Osteocyte (in vitro differentiated cells): ENCODE measurements at regions not wholly inside any gene's neighbourhood (a gene's known extent, or its start where the extent isn't known, plus 50 kb on each side); places are given as distances from the start of the nearest gene placed in this dataset.

Source experiments
- DNase-seq: peaks from one replicate; pipeline ENCODE4 v3.0.0; 2021; ENCODE audit warnings: mixed read lengths; ENCODE audit not compliant: unreplicated experiment; ENCODE audit errors: extremely low spot score
- H3K27ac Mint-ChIP-seq: one replicate; pipeline ENCODE4 v1.8.0; 2021; ENCODE audit warnings: mild to moderate bottlenecking, mixed read lengths; ENCODE audit not compliant: unreplicated experiment
- H3K27me3 Mint-ChIP-seq: one replicate; pipeline ENCODE4 v1.8.0; 2021; ENCODE audit warnings: mixed read lengths; ENCODE audit not compliant: unreplicated experiment
- H3K36me3 Mint-ChIP-seq: one replicate; pipeline ENCODE4 v1.8.0; 2021; ENCODE audit warnings: mixed read lengths; ENCODE audit not compliant: unreplicated experiment
- H3K4me1 Mint-ChIP-seq: one replicate; pipeline ENCODE4 v1.8.0; 2021; ENCODE audit warnings: mixed read lengths; ENCODE audit not compliant: unreplicated experiment
- H3K4me3 Mint-ChIP-seq: one replicate; pipeline ENCODE4 v1.8.0; 2021; ENCODE audit warnings: mild to moderate bottlenecking, moderate library complexity, mixed read lengths; ENCODE audit not compliant: unreplicated experiment
- H3K9me3 Mint-ChIP-seq: one replicate; pipeline ENCODE4 v1.8.0; 2021; ENCODE audit warnings: mixed read lengths; ENCODE audit not compliant: unreplicated experiment
- TF ChIP-seq, protein P1 (sequence below): fragments of 200-600 bp; sonication (generic); IDR thresholded peaks from 2 replicates; pipeline ENCODE4 v1.5.0; 2021; ENCODE audit warnings: antibody characterized with exemption, mild to moderate bottlenecking, moderate library complexity

DNA sequence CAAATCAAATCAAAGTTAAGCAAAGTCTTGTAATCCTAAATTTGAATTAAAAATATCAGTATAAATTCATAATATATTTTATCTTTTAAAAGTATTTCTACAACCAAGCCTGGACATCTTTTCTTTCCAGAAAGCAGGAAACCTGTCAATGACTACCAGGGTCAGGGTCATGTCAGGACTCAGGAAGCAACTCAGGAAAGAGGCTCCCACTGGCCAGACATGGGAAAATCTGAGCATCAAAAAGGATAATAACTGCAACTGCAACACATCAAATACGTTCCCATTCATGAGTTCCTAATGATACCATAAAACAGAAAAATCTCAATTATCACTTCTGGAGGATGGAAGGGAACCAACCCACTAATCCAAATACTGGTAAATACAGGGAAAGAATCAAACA, 76.0 kb upstream of the GALNT18 start:
- Mint-ChIP-seq H3K36me3 (no peaks in the 10 kb centered on the region), H3K4me1 (peaks cover 2% of the 10 kb centered on the region), H3K27ac (no peak overlapping the region), H3K9me3 (peaks cover 3% of the 10 kb centered on the region), H3K4me3 (no peak overlapping the region), H3K27me3 (peaks cover 49% of the 10 kb centered on the region)
- TF ChIP-seq, protein P1, sequence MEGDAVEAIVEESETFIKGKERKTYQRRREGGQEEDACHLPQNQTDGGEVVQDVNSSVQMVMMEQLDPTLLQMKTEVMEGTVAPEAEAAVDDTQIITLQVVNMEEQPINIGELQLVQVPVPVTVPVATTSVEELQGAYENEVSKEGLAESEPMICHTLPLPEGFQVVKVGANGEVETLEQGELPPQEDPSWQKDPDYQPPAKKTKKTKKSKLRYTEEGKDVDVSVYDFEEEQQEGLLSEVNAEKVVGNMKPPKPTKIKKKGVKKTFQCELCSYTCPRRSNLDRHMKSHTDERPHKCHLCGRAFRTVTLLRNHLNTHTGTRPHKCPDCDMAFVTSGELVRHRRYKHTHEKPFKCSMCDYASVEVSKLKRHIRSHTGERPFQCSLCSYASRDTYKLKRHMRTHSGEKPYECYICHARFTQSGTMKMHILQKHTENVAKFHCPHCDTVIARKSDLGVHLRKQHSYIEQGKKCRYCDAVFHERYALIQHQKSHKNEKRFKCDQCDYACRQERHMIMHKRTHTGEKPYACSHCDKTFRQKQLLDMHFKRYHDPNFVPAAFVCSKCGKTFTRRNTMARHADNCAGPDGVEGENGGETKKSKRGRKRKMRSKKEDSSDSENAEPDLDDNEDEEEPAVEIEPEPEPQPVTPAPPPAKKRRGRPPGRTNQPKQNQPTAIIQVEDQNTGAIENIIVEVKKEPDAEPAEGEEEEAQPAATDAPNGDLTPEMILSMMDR, result no peak
- no peak for DNase-seq

DNA sequence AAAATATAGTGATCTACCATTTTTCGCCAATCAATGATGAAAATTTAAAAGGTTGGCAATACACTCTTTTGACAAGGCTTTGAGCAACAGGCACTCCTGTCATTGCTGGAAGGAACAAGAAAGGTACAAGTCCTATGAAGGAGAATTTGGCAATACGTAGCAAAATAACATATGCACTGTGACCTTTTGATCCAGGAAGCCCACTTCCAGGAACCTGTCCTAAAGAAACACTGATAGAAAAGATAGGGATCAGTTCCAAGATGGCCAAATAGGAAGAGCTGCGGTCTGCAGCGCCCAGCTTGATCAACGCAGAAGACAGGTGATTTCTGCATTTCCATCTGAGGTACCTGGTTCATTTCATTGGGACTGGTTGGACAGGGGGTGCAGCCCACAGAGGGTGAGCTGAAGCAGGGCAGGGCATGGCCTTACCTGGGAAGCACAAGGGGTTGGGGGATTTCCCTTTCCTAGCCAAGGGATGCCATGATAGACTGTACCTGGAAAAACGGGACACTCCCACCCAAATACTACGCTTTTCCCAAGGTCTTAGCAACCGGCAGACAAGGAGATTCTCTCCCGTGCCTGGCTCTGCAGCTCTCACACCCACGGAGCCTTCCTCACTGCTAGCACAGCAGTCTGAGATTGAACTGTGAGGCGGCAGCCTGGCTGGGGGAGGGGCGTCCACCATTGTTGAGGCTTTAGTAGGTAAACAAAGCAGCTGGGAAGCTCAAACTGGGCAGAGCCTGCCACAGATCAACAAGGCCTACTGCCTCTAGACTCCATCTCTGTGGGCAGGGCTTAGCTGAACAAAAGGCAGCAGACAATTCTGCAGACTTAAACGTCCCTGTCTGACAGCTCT, 69.7 kb upstream of the GALNT18 start:
- no peak for DNase-seq
- H3K27ac Mint-ChIP-seq, result no peak overlapping the region
- H3K4me3 Mint-ChIP-seq, result no peak overlapping the region
- H3K27me3 Mint-ChIP-seq, result peaks cover 60% of the 10 kb centered on the region
- H3K36me3 Mint-ChIP-seq, result no peaks in the 10 kb centered on the region
- TF ChIP-seq, protein P1, result no peak
- H3K9me3 Mint-ChIP-seq, result peaks cover 9% of the 10 kb centered on the region
- H3K4me1 Mint-ChIP-seq, result no peaks in the 10 kb centered on the region

DNA sequence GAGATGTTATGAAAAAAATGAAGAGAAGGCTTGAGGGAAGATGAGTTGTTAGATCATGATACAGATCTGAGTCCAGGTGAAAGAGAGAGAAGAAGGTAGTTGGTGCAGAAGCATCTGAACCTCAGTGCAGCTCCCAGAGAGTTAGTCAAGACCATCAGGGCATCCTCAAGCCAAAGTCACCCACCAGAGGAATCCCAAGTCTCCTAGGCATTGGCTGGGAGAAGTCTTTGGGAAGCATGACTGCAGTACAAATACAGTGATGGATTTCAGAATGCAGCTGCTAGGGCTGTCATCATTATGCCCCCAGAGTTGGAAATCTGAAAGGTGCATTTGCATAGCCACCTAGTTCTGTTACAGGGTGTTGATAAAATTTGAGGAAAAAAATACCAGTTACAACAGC, 59.7 kb upstream of the GALNT18 start:
- Mint-ChIP-seq H3K27me3 (peaks cover 70% of the 10 kb centered on the region), H3K4me1 (no peaks in the 10 kb centered on the region), H3K27ac (no peak overlapping the region), H3K4me3 (no peak overlapping the region), H3K9me3 (peaks cover 5% of the 10 kb centered on the region), H3K36me3 (no peaks in the 10 kb centered on the region)
- no peak for DNase-seq
- TF ChIP-seq, protein P1, result no peak

DNA sequence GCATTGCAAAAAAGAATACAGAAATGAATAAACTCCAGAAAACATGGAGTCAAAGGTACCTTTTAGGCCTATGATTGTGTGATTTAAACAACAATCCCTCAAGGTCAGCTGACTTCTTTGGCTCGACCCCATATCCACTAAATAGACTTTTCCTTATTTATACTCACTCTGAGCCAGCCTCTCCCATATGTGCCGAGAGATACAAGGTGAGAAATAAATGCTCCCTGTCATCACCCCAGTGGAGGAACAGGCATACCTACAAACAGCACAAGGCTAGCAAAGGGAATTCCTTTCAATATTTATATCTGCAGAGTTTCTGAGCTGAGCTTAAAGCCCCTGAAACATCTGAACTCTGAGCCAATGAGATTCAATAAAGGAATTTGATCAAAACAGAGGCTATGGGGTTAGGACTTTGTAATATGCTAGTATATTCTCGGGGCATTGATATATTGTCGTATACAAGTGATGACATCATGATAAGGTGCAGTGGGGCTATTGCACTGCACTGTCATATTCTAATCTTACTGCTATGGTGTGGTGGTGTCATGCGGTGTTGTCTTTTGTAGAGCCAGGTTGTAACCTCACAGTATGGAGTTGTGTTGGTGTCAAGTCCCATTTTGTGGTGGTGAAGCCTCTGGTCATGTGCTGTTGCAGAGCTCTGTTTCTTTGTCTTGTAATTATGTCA, 56.0 kb upstream of the GALNT18 start:
- no peaks in the 10 kb centered on the region for H3K9me3 Mint-ChIP-seq
- H3K4me3 Mint-ChIP-seq, result no peak overlapping the region
- no peak overlapping the region for H3K27ac Mint-ChIP-seq
- H3K4me1 Mint-ChIP-seq, result no peaks in the 10 kb centered on the region
- TF ChIP-seq, protein P1, result no peak
- H3K36me3 Mint-ChIP-seq, result no peaks in the 10 kb centered on the region
- H3K27me3 Mint-ChIP-seq, result peaks cover 59% of the 10 kb centered on the region
- DNase-seq, result no peak

DNA sequence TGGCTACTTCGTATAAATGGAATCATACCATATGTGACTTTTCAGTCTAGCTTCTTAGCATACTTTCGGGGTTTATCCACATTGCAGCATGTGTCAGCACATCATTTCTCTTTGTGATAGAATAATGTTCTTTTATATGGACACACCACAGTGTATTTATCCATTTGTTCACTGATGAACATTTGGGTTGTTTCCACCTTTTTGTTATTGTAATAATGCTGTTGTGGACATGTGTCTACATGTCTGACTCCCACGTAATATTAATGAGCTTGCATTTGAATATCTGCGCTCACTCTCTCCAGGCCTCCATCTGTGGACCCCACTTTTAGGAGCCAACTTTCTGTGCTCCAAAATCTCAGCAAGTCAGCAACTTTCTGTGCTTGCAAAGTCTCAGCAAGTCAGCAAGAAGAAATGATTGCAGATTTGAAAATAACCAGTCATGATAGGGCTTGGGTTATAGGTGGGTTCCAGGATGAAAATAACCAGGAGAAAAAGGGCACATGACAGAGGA, 53.9 kb upstream of the GALNT18 start:
- H3K36me3 Mint-ChIP-seq, result no peaks in the 10 kb centered on the region
- H3K4me1 Mint-ChIP-seq, result no peaks in the 10 kb centered on the region
- H3K27me3 Mint-ChIP-seq, result peaks cover 49% of the 10 kb centered on the region
- DNase-seq, result no peak
- H3K9me3 Mint-ChIP-seq, result no peaks in the 10 kb centered on the region
- H3K4me3 Mint-ChIP-seq, result no peak overlapping the region
- no peak overlapping the region for H3K27ac Mint-ChIP-seq
- TF ChIP-seq, protein P1, result no peak
